Keratinocyte (primary cell): ENCODE measurements at regions not wholly inside any gene's neighbourhood (a gene's known extent, or its start where the extent isn't known, plus 50 kb on each side); places are given as distances from the start of the nearest gene placed in this dataset.

Experiments used
- DNase-seq: peaks from one replicate; pipeline ENCODE4 v3.0.0-alpha.2; 2011; ENCODE audit warnings: low read depth, missing footprints, low spot score
- FAIRE-seq: peaks from 2 replicates; lab custom pipeline; 2011; peaks lifted over from hg19 to GRCh38; lab: Jason Lieb, UNC
- H2AFZ ChIP-seq: 2 replicates; pipeline ENCODE4 v1.6.0; 2012; ENCODE audit warnings: low read length, control low read depth, inconsistent platforms; ENCODE audit not compliant: control insufficient read depth
- H3K27ac ChIP-seq: 2 replicates; pipeline ENCODE4 v1.5.1; 2011; ENCODE audit warnings: low read length; ENCODE audit not compliant: control insufficient read depth, insufficient read depth
- H3K27me3 ChIP-seq: 3 replicates; pipeline ENCODE4 v1.6.0; 2011; ENCODE audit warnings: low read length; ENCODE audit not compliant: control insufficient read depth, insufficient read depth; ENCODE audit errors: extremely low read depth
- H3K36me3 ChIP-seq, 2 experiments: 2 replicates in 1 of 2; 3 replicates in 1 of 2; pipeline ENCODE4 v1.5.1; 2011; ENCODE audit warnings: low read length in 2 of 2, mild to moderate bottlenecking in 1 of 2; ENCODE audit not compliant: control insufficient read depth in 2 of 2, insufficient read depth in 2 of 2; ENCODE audit errors: extremely low read depth in 1 of 2
- H3K4me1 ChIP-seq: 3 replicates; pipeline ENCODE4 v1.5.1; 2011; ENCODE audit warnings: low read length; ENCODE audit not compliant: control insufficient read depth, insufficient read depth; ENCODE audit errors: extremely low read depth
- H3K4me2 ChIP-seq: 3 replicates; pipeline ENCODE4 v1.6.0; 2011; ENCODE audit warnings: low read depth, low read length; ENCODE audit not compliant: control insufficient read depth, insufficient read depth; ENCODE audit errors: extremely low read depth
- H3K4me3 ChIP-seq, 3 experiments: fragments of 200-600 bp in 1 of 3; sonication (generic) in 1 of 3; 2 replicates in 2 of 3; 3 replicates in 1 of 3; pipeline ENCODE4 v1.5.1; 2011 to 2016; ENCODE audit warnings: low read length in 3 of 3, mild to moderate bottlenecking in 3 of 3, control low read depth in 2 of 3, inconsistent platforms in 1 of 3, low read depth in 1 of 3, mixed read lengths in 1 of 3, mixed run types in 1 of 3, moderate library complexity in 1 of 3; ENCODE audit not compliant: control insufficient read depth in 2 of 3, insufficient read depth in 2 of 3; ENCODE audit errors: extremely low read depth in 1 of 3
- H3K79me2 ChIP-seq: 2 replicates; pipeline ENCODE4 v1.6.0; 2012; ENCODE audit warnings: low read length; ENCODE audit not compliant: control insufficient read depth, insufficient read depth
- H3K9ac ChIP-seq: 3 replicates; pipeline ENCODE4 v1.6.0; 2011; ENCODE audit warnings: low read length; ENCODE audit not compliant: control insufficient read depth, insufficient read depth; ENCODE audit errors: extremely low read depth
- H3K9me1 ChIP-seq: 3 replicates; pipeline ENCODE4 v1.6.0; 2011; ENCODE audit warnings: low read length; ENCODE audit not compliant: control insufficient read depth, insufficient read depth; ENCODE audit errors: extremely low read depth
- H3K9me3 ChIP-seq: 2 replicates; pipeline ENCODE4 v1.5.1; 2012; ENCODE audit warnings: low read depth, low read length; ENCODE audit not compliant: control insufficient read depth
- H4K20me1 ChIP-seq: 3 replicates; pipeline ENCODE4 v1.6.0; 2011; ENCODE audit warnings: low read length; ENCODE audit not compliant: control insufficient read depth, insufficient read depth; ENCODE audit errors: extremely low read depth
- EZH2 ChIP-seq: IDR thresholded peaks from one replicate; pipeline ENCODE4 v1.6.1; 2012; ENCODE audit warnings: inconsistent platforms, mild to moderate bottlenecking, low read length, moderate library complexity
- dilution Hi-C: fragments of 300-500 bp; cut with MboI; formaldehyde crosslinking; loops from one replicate; pipeline ENCODE4 v1.7.0; 2020; ENCODE audit warnings: low sequenced_read_pairs; ENCODE audit not compliant: extremely low pct_ligation_motif_present
- TF ChIP-seq, protein P1 (sequence below), 3 experiments: IDR thresholded peaks in 1 of 3; conservative IDR thresholded peaks in 1 of 3; optimal IDR thresholded peaks in 1 of 3; 2 replicates in 2 of 3; 3 replicates in 1 of 3; pipeline versions ENCODE3 to v1.5.1; 2011; ENCODE audit warnings: low read length in 3 of 3, mild to moderate bottlenecking in 3 of 3, moderate library complexity in 2 of 3, control low read depth in 1 of 3, inconsistent platforms in 1 of 3; ENCODE audit not compliant: insufficient read depth in 2 of 3; ENCODE audit errors: extremely low read depth in 1 of 3

DNA sequence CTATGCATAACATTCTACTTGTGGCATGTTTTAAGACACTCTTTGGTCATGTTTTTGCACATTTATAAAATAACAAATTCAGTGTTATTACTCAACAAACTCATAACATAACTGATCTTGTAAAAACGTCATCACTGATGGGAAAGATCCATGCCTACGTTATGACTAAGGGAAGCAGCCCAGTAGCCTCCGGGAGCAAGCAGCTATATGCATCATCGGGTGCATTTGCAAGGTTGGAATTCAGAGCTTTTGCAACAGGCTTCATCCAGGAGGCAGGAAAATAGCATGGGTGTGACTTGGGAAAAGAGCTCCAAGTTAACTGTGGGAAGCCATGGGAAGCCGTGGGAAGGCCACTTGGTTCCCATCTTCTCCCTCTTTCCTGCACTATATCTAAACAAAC, 271.6 kb upstream of the SGK1 start:
- TF ChIP-seq, protein P1, sequence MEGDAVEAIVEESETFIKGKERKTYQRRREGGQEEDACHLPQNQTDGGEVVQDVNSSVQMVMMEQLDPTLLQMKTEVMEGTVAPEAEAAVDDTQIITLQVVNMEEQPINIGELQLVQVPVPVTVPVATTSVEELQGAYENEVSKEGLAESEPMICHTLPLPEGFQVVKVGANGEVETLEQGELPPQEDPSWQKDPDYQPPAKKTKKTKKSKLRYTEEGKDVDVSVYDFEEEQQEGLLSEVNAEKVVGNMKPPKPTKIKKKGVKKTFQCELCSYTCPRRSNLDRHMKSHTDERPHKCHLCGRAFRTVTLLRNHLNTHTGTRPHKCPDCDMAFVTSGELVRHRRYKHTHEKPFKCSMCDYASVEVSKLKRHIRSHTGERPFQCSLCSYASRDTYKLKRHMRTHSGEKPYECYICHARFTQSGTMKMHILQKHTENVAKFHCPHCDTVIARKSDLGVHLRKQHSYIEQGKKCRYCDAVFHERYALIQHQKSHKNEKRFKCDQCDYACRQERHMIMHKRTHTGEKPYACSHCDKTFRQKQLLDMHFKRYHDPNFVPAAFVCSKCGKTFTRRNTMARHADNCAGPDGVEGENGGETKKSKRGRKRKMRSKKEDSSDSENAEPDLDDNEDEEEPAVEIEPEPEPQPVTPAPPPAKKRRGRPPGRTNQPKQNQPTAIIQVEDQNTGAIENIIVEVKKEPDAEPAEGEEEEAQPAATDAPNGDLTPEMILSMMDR (optimal IDR thresholded peaks at IDR 0.05 in 1 of 3, IDR thresholded peaks at IDR 0.05 in 1 of 3, conservative IDR thresholded peaks at IDR 0.05 in 1 of 3; ENCODE audit: extremely low read depth in 1 of 3, insufficient read depth in 2 of 3, low read length in 3 of 3) = no peak
- no peak for TF ChIP-seq EZH2
- H3K9ac ChIP-seq = peak overlapping the region; percentile 62
- H2AFZ ChIP-seq = peak overlapping the region; percentile 16

DNA sequence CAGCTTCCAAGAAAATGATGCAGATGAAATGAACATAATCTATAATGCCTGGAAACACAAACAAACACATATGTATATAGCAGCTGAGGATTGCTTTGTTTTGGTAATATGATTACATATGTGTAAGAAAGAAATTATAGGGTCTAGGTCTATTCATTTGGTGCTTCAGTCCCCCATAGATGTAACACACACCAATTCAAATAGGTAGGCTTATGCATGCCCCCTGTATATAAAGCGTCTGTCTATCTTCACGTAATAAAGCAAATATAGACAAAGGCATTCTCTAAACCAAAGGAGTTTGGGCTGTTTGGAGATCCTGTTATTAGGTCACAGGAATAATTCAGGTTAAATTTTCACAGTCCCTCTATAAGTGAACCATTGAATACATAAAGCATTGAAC, 270.4 kb upstream of the SGK1 start:
- TF ChIP-seq EZH2 = no peak
- TF ChIP-seq, protein P1 (optimal IDR thresholded peaks at IDR 0.05 in 1 of 3, IDR thresholded peaks at IDR 0.05 in 1 of 3, conservative IDR thresholded peaks at IDR 0.05 in 1 of 3; ENCODE audit: extremely low read depth in 1 of 3, insufficient read depth in 2 of 3, low read length in 3 of 3) = no peak
- Histone ChIP-seq H3K9ac (no peak overlapping the region), H3K27ac (no peak overlapping the region), H4K20me1 (no peaks in the 10 kb centered on the region), H3K27me3 (no peaks in the 10 kb centered on the region), H3K4me1 (peaks cover 20% of the 10 kb centered on the region), H3K79me2 (no peaks in the 10 kb centered on the region), H3K4me3 (no peak overlapping the region), H3K36me3 (no peaks in the 10 kb centered on the region), H3K9me1 (no peaks in the 10 kb centered on the region), H2AFZ (no peak overlapping the region), H3K4me2 (no peak overlapping the region), H3K9me3 (no peaks in the 10 kb centered on the region)
- dilution Hi-C loops = no loop called here
- FAIRE-seq (no peak), DNase-seq (no peak)

More for the DNA sequence above, 271.6 kb upstream of the SGK1 start:
- Histone ChIP-seq H3K27me3 (no peaks in the 10 kb centered on the region), H3K9me1 (no peaks in the 10 kb centered on the region), H3K4me3 (no peak overlapping the region), H3K9me3 (no peaks in the 10 kb centered on the region), H4K20me1 (no peaks in the 10 kb centered on the region), H3K79me2 (no peaks in the 10 kb centered on the region), H3K27ac (peak overlapping the region; percentile 92), H3K36me3 (no peaks in the 10 kb centered on the region), H3K4me1 (peaks cover 29% of the 10 kb centered on the region), H3K4me2 (peak overlapping the region; percentile 59)
- peak; percentile 98 for DNase-seq
- dilution Hi-C loops = no loop called here
- FAIRE-seq = peak; percentile 100
